Peyer's patch (tissue), 4 donors: ENCODE measurements at regions not wholly inside any gene's neighbourhood (a gene's known extent, or its start where the extent isn't known, plus 50 kb on each side); places are given as distances from the start of the nearest gene placed in this dataset.

Source experiments
- POLR2A ChIP-seq, 2 donors: fragments of 450-650 bp; IDR thresholded peaks; one replicate each; pipeline ENCODE4 v1.5.1; 2017; ENCODE audit warnings: antibody characterized with exemption in 2 of 2, mild to moderate bottlenecking in 2 of 2, moderate library complexity in 2 of 2
- TF ChIP-seq, protein P1 (sequence below), 6 experiments: fragments of 450-650 bp in 4 of 6; fragments of 200-600 bp in 2 of 6; sonication (generic) in 1 of 6; IDR thresholded peaks; one replicate each; pipeline ENCODE4 v1.5.1; 2017 to 2019; ENCODE audit warnings: antibody characterized with exemption in 6 of 6, mild to moderate bottlenecking in 3 of 6, moderate library complexity in 1 of 6

DNA sequence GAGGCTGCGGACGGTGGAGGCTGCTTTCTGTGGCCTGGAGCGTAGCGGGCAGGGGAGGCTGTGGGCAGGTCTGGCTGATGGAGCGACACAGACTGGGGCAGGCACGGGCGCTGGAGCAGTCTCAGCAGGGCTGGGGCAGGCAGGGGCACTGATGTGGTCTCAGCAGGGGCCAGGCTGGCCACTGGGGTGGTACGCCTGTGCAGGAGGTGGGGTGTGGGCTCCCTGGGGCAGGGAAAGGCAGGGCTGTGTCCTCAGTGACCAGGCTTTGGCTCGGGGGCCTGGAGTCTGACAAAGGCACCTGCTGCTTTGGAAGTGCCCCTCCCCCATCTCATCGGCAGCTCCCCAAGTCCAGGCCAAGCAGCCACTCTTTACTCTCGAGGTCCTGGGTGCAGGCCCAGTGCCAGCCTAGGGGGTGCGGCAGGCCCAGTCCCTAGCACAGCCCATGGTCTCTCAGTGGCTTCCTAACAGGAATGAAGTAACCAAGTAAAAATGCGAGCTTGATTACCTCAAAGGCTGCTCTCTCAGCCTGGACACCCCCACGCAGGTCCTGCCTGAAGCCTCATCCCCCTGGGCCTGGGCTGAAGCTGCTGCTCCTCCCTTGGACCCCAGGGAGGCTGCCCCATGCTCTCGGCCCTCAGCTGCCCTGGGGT, 55.5 kb downstream of the ADRA2C start:
- TF ChIP-seq, protein P1, sequence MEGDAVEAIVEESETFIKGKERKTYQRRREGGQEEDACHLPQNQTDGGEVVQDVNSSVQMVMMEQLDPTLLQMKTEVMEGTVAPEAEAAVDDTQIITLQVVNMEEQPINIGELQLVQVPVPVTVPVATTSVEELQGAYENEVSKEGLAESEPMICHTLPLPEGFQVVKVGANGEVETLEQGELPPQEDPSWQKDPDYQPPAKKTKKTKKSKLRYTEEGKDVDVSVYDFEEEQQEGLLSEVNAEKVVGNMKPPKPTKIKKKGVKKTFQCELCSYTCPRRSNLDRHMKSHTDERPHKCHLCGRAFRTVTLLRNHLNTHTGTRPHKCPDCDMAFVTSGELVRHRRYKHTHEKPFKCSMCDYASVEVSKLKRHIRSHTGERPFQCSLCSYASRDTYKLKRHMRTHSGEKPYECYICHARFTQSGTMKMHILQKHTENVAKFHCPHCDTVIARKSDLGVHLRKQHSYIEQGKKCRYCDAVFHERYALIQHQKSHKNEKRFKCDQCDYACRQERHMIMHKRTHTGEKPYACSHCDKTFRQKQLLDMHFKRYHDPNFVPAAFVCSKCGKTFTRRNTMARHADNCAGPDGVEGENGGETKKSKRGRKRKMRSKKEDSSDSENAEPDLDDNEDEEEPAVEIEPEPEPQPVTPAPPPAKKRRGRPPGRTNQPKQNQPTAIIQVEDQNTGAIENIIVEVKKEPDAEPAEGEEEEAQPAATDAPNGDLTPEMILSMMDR (IDR thresholded peaks at IDR 0.05): no peak
- TF ChIP-seq POLR2A (IDR thresholded peaks at IDR 0.05): no peak
